PFSK-1 (cell line): ENCODE measurements at regions not wholly inside any gene's neighbourhood (a gene's known extent, or its start where the extent isn't known, plus 50 kb on each side); places are given as distances from the start of the nearest gene placed in this dataset.

Experiments used
- FOXP2 ChIP-seq: optimal IDR thresholded peaks from 2 replicates; pipeline ENCODE3; 2011; ENCODE audit warnings: borderline replicate concordance, control low read depth, inconsistent platforms; ENCODE audit not compliant: insufficient read depth; ENCODE audit errors: extremely low read length, extremely low read depth
- POLR2AphosphoS5 ChIP-seq: IDR thresholded peaks from 2 replicates; pipeline ENCODE4 v1.6.1; 2012; ENCODE audit warnings: low read depth, mild to moderate bottlenecking, control low read depth, low read length, moderate library complexity
- SIN3A ChIP-seq: IDR thresholded peaks from 2 replicates; pipeline ENCODE4 v1.6.1; 2012; ENCODE audit warnings: mild to moderate bottlenecking, low read length, moderate library complexity, borderline replicate concordance; ENCODE audit not compliant: insufficient read depth
- TAF1 ChIP-seq: IDR thresholded peaks from 2 replicates; pipeline ENCODE4 v1.6.1; 2012; ENCODE audit warnings: low read length, control low read depth, borderline replicate concordance; ENCODE audit not compliant: insufficient read depth
- TF ChIP-seq, protein P1 (sequence below), 2 experiments: IDR thresholded peaks; 2 replicates each; pipeline versions ENCODE4 v1.6.1 to v1.8.0; 2011 to 2012; ENCODE audit warnings: low read depth in 2 of 2, low read length in 2 of 2, control low read depth in 1 of 2, inconsistent platforms in 1 of 2, mild to moderate bottlenecking in 1 of 2, moderate library complexity in 1 of 2; ENCODE audit not compliant: insufficient read depth in 1 of 2

DNA sequence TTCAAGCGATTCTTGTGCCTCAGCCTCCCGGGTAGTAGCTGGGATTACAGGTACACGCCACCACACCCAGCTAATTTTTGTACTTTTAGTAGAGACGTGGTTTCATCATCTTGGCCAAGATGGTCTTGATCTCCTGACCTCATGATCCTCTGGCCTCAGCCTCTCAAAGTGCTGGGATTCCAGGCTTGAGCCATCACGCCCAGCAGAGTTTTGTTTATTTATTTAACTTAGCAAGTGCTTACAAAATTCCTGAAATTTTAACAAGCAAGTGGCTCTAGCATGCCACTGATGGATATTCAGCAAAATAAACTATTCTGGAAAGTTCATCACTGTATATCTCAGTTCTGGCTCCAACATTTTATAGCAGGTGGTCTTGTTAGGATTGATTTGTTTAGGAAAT lies 585.9 kb downstream of the OTOL1 start:
- TF ChIP-seq SIN3A: no peak
- TF ChIP-seq TAF1: no peak
- no peak for TF ChIP-seq POLR2AphosphoS5
- TF ChIP-seq, protein P1, sequence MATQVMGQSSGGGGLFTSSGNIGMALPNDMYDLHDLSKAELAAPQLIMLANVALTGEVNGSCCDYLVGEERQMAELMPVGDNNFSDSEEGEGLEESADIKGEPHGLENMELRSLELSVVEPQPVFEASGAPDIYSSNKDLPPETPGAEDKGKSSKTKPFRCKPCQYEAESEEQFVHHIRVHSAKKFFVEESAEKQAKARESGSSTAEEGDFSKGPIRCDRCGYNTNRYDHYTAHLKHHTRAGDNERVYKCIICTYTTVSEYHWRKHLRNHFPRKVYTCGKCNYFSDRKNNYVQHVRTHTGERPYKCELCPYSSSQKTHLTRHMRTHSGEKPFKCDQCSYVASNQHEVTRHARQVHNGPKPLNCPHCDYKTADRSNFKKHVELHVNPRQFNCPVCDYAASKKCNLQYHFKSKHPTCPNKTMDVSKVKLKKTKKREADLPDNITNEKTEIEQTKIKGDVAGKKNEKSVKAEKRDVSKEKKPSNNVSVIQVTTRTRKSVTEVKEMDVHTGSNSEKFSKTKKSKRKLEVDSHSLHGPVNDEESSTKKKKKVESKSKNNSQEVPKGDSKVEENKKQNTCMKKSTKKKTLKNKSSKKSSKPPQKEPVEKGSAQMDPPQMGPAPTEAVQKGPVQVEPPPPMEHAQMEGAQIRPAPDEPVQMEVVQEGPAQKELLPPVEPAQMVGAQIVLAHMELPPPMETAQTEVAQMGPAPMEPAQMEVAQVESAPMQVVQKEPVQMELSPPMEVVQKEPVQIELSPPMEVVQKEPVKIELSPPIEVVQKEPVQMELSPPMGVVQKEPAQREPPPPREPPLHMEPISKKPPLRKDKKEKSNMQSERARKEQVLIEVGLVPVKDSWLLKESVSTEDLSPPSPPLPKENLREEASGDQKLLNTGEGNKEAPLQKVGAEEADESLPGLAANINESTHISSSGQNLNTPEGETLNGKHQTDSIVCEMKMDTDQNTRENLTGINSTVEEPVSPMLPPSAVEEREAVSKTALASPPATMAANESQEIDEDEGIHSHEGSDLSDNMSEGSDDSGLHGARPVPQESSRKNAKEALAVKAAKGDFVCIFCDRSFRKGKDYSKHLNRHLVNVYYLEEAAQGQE (IDR thresholded peaks at IDR 0.05; ENCODE audit: insufficient read depth in 1 of 2, low read depth in 2 of 2, low read length in 2 of 2): no peak
- no peak for TF ChIP-seq FOXP2

DNA sequence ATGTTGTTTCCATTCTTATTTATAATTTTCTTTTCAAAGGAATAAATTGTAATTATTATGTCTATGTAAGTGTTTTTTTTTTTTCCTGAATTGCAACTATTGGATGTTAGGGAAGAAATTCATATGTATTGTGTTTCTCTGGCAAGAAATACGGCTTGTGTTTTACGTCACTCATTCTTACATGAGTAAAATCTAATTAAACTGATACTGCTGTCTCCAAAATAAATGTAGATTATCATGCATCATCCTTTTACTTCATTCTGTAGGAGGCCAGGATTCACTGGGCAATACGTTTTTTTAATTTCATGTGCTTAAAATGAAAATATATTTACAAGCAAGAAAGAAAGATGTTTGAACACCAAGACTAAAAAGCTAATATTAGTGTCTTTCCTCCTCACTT lies 590.8 kb downstream of the OTOL1 start:
- TF ChIP-seq SIN3A: no peak
- TF ChIP-seq, protein P1 (IDR thresholded peaks at IDR 0.05; ENCODE audit: insufficient read depth in 1 of 2, low read depth in 2 of 2, low read length in 2 of 2): no peak
- no peak for TF ChIP-seq TAF1
- TF ChIP-seq FOXP2: no peak
- TF ChIP-seq POLR2AphosphoS5: no peak

DNA sequence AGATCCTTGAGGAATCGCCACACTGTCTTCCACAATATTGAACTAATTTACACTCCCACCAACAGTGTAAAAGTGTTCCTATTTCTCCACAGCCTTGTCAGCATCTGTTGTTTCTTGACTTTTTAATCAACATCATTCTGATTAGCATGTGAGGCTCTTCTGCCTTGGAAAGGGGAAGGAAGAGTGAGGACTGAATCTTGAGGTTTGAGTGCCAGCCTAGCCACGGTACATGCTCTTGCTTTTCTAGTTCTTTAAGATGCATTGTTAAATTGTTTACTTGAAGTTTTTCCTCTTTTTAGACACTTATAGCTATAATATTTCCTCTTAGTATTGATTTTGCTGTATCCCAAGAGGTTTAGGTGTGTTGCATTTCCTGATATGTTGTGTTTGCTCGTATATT lies 596.1 kb downstream of the OTOL1 start:
- TF ChIP-seq, protein P1 (IDR thresholded peaks at IDR 0.05; ENCODE audit: insufficient read depth in 1 of 2, low read depth in 2 of 2, low read length in 2 of 2): no peak
- TF ChIP-seq TAF1: no peak
- no peak for TF ChIP-seq SIN3A
- TF ChIP-seq POLR2AphosphoS5: no peak
- no peak for TF ChIP-seq FOXP2

DNA sequence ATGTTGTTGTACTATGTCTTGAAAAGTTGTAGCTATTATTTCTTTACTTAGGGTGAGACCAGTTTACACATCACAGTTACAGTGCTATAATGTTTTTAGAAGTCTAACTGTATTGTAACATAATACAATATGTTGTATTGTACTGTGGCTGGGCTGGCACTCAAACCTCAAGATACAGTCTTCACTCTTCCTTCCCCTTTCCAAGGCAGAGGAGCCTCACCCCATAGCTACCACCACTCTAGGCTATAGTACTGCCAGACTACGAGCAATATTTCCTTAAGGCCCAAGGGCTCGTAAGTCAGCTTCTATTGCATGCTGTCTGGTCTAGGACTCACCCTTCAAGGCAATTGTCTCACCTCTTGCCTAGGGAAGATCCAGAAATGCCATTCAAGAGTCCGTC lies 597.7 kb downstream of the OTOL1 start:
- TF ChIP-seq, protein P1 (IDR thresholded peaks at IDR 0.05; ENCODE audit: insufficient read depth in 1 of 2, low read depth in 2 of 2, low read length in 2 of 2): no peak
- TF ChIP-seq SIN3A (no peak), FOXP2 (no peak), POLR2AphosphoS5 (no peak), TAF1 (no peak)

DNA sequence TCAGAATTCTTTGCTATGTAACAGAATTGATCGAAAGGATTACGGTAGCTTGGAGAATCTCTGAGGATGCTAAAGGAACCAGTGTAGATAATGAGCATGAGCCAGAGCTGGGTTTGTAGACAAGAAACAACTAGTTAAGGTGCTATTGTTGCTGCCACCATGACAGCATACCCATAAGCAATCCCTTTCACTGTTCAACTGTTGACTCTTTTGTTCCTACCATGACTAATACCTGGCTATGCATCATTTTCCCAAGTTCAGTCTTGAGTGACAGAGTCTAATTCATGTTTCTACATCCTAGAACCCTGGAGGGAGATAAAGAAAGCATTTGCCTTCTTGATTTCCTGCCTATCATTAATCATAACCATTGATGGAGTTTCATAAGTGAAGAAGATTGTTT lies 600.3 kb downstream of the OTOL1 start:
- TF ChIP-seq SIN3A (no peak), TAF1 (no peak), FOXP2 (no peak), POLR2AphosphoS5 (no peak)
- TF ChIP-seq, protein P1 (IDR thresholded peaks at IDR 0.05; ENCODE audit: insufficient read depth in 1 of 2, low read depth in 2 of 2, low read length in 2 of 2): no peak
